ENCODE measurements at regions not wholly inside any gene's neighbourhood (a gene's known extent, or its start where the extent isn't known, plus 50 kb on each side); places are given as distances from the start of the nearest gene placed in this dataset.

DNA sequence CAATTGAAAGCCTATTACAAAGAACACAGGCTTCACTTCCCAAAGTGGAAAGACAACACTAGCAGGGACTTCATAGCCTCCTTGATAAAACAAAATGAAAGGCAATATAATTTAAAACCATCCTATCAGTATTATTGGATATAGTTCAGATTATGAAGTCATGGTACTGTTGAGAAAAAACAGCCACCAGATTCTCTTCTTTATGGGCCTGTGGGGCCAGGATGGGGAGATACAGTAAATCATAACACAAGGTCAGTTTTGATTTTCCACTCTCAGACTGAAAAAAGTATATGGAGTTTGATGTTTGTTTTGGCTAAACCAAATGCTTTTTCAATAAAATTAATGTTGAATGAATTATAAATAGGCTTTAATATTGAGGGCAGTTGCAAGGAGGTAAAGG, 129.1 kb downstream of the BCL2L11 start:
- H3K4me3 ChIP-seq (ENCODE audit: low read length): no peak overlapping the region
- no peak for TF ChIP-seq EZH2phosphoT487 (IDR thresholded peaks at IDR 0.05; ENCODE audit: borderline replicate concordance, low read length)
- no peak for TF ChIP-seq EZH2 (IDR thresholded peaks at IDR 0.05; ENCODE audit: low read length, unreplicated experiment)
- TF ChIP-seq, protein P1, sequence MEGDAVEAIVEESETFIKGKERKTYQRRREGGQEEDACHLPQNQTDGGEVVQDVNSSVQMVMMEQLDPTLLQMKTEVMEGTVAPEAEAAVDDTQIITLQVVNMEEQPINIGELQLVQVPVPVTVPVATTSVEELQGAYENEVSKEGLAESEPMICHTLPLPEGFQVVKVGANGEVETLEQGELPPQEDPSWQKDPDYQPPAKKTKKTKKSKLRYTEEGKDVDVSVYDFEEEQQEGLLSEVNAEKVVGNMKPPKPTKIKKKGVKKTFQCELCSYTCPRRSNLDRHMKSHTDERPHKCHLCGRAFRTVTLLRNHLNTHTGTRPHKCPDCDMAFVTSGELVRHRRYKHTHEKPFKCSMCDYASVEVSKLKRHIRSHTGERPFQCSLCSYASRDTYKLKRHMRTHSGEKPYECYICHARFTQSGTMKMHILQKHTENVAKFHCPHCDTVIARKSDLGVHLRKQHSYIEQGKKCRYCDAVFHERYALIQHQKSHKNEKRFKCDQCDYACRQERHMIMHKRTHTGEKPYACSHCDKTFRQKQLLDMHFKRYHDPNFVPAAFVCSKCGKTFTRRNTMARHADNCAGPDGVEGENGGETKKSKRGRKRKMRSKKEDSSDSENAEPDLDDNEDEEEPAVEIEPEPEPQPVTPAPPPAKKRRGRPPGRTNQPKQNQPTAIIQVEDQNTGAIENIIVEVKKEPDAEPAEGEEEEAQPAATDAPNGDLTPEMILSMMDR (conservative IDR thresholded peaks at IDR 0.05; ENCODE audit: low read depth, low read length): no peak

DNA sequence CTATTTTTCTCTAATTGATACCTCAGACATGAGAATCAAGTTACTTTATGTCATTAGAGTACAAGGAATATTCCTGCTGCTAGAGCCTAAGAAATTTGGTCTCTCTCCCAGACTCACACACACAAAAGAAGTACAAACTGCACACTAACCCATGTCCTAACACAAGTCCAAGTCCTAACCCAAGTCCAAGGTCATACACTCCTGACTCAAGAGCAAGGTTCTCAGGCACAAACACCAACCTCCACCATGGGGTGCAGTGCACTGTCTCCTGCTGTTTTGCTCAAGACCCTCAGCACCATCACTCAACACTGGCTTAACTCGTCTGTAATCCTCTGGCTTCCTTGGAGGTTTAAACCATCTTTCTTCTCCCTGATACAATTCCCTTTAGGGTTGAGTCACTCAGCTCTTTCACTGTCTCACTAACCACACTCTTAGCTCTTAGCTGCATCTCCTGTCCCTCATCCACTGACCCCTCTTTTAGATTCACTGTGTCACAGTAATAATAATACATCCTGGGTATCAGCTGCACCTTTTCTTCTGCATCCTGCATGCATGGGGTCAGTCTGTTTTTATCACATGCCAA, 129.8 kb downstream of the BCL2L11 start:
- Histone ChIP-seq H4K20me1 (ENCODE audit: low read length) (no peaks in the 10 kb centered on the region), H3K27ac (ENCODE audit: low read length) (no peak overlapping the region), H3K4me1 (ENCODE audit: insufficient read depth, low read length) (no peaks in the 10 kb centered on the region), H3K36me3 (ENCODE audit: low read depth, low read length) (no peaks in the 10 kb centered on the region), H3K79me2 (ENCODE audit: low read length) (no peaks in the 10 kb centered on the region), H3K27me3 (ENCODE audit: low read length) (no peaks in the 10 kb centered on the region), H3F3A (ENCODE audit: low read length, unreplicated experiment) (no peaks in the 10 kb centered on the region), H3K4me2 (ENCODE audit: low read length) (no peak overlapping the region), H3K9me2 (replicated peaks; ENCODE audit: low read length) (no peaks in the 10 kb centered on the region), H3K4me3 (ENCODE audit: low read length) (no peak overlapping the region), H2AFZ (ENCODE audit: low read length) (no peak overlapping the region), H3K9me3 (ENCODE audit: low read length) (no peaks in the 10 kb centered on the region), H3K9ac (ENCODE audit: low read length) (no peak overlapping the region)
- CTCF ChIA-PET: no interaction called here
- DNase-seq (no peak), ATAC-seq (no peak)
- POLR2A ChIA-PET (ENCODE audit: unreplicated experiment): no interaction called here
- TF ChIP-seq EZH2 (IDR thresholded peaks at IDR 0.05; ENCODE audit: low read length, unreplicated experiment): no peak
- TF ChIP-seq, protein P1 (conservative IDR thresholded peaks at IDR 0.05; ENCODE audit: low read depth, low read length): no peak
- TF ChIP-seq EZH2phosphoT487 (IDR thresholded peaks at IDR 0.05; ENCODE audit: borderline replicate concordance, low read length): no peak
- BruUV-seq (replicated peaks): no TSS peak
- intact Hi-C loops (cut with micrococcal nuclease): no loop called here

More for the DNA sequence above, 129.1 kb downstream of the BCL2L11 start:
- Histone ChIP-seq H3K27ac (ENCODE audit: low read length) (no peak overlapping the region), H3K9me3 (ENCODE audit: low read length) (no peaks in the 10 kb centered on the region), H3K9ac (ENCODE audit: low read length) (no peak overlapping the region), H4K20me1 (ENCODE audit: low read length) (no peaks in the 10 kb centered on the region), H3K4me1 (ENCODE audit: insufficient read depth, low read length) (no peaks in the 10 kb centered on the region), H3F3A (ENCODE audit: low read length, unreplicated experiment) (no peaks in the 10 kb centered on the region), H3K79me2 (ENCODE audit: low read length) (no peaks in the 10 kb centered on the region), H2AFZ (ENCODE audit: low read length) (no peak overlapping the region), H3K4me2 (ENCODE audit: low read length) (no peak overlapping the region), H3K27me3 (ENCODE audit: low read length) (no peaks in the 10 kb centered on the region), H3K9me2 (replicated peaks; ENCODE audit: low read length) (no peaks in the 10 kb centered on the region), H3K36me3 (ENCODE audit: low read depth, low read length) (no peaks in the 10 kb centered on the region)
- CTCF ChIA-PET: no interaction called here
- no TSS peak for BruUV-seq (replicated peaks)
- ATAC-seq: no peak
- intact Hi-C loops (cut with micrococcal nuclease): no loop called here
- POLR2A ChIA-PET (ENCODE audit: unreplicated experiment): no interaction called here
- no peak for DNase-seq

DNA sequence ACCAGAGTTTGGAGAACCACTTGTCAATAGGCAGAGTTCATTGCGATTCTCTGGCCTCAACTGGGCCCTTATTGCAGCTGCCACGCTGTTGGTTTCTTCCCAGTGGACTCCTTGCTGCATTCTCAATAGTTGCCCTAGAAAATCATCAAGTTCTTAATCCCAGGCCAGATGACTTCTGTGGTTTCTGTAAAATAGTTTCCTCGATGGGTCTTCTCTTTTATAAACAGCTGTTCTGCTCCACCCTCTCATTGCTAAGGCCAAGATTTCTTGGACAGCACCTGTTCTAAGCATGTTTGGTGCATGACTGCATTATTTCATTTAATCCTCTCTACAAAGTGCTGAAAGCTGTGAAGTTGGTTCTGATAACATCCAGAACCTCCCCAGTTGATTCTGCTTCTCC, 131.0 kb downstream of the BCL2L11 start:
- no peaks in the 10 kb centered on the region for H3K9me2 ChIP-seq (replicated peaks; ENCODE audit: low read length)
- ChIA-PET CTCF (no interaction called here), POLR2A (ENCODE audit: unreplicated experiment) (no interaction called here)
- no peaks in the 10 kb centered on the region for H3K36me3 ChIP-seq (ENCODE audit: low read depth, low read length)
- no peaks in the 10 kb centered on the region for H3F3A ChIP-seq (ENCODE audit: low read length, unreplicated experiment)
- H3K4me2 ChIP-seq (ENCODE audit: low read length): no peak overlapping the region
- no peaks in the 10 kb centered on the region for H3K27me3 ChIP-seq (ENCODE audit: low read length)
- H3K27ac ChIP-seq (ENCODE audit: low read length): no peak overlapping the region
- no peaks in the 10 kb centered on the region for H3K9me3 ChIP-seq (ENCODE audit: low read length)
- TF ChIP-seq, protein P1 (conservative IDR thresholded peaks at IDR 0.05; ENCODE audit: low read depth, low read length): no peak
- TF ChIP-seq EZH2 (IDR thresholded peaks at IDR 0.05; ENCODE audit: low read length, unreplicated experiment) (no peak), EZH2phosphoT487 (IDR thresholded peaks at IDR 0.05; ENCODE audit: borderline replicate concordance, low read length) (no peak)
- intact Hi-C loops (cut with micrococcal nuclease): no loop called here
- no peak overlapping the region for H3K4me3 ChIP-seq (ENCODE audit: low read length)
- H3K9ac ChIP-seq (ENCODE audit: low read length): no peak overlapping the region
- no peak for ATAC-seq
- BruUV-seq (replicated peaks): no TSS peak
- H3K4me1 ChIP-seq (ENCODE audit: insufficient read depth, low read length): no peaks in the 10 kb centered on the region
- DNase-seq: no peak
- H4K20me1 ChIP-seq (ENCODE audit: low read length): no peaks in the 10 kb centered on the region
- H2AFZ ChIP-seq (ENCODE audit: low read length): no peak overlapping the region
- H3K79me2 ChIP-seq (ENCODE audit: low read length): no peaks in the 10 kb centered on the region

Data from PC-3 (cell line).